ENCODE measurements at regions not wholly inside any gene's neighbourhood (a gene's known extent, or its start where the extent isn't known, plus 50 kb on each side); places are given as distances from the start of the nearest gene placed in this dataset.

GRCh38 chr16:56134790-56135189, 56.5 kb upstream of the GNAO1 start:
- no peak overlapping the region for H3K9ac ChIP-seq (ENCODE audit: insufficient read depth, low read length)
- H3K4me3 ChIP-seq (replicated peaks in 1 of 4; ENCODE audit: control extremely low read depth in 1 of 4, insufficient read depth in 1 of 4, low read depth in 3 of 4, low read length in 4 of 4): no peak overlapping the region
- H3K27ac ChIP-seq (ENCODE audit: insufficient read depth, low read length): no peak overlapping the region
- H3K4me2 ChIP-seq (ENCODE audit: extremely low read depth, insufficient read depth, low read length): no peak overlapping the region
- H3K9me3 ChIP-seq (ENCODE audit: control insufficient read depth, insufficient read depth, low read depth, low read length): no peaks in the 10 kb centered on the region
- TF ChIP-seq CTCF (conservative IDR thresholded peaks at IDR 0.05 in 1 of 2, IDR thresholded peaks at IDR 0.05 in 1 of 2; ENCODE audit: low read depth in 1 of 2, low read length in 2 of 2): no peak
- no peak for TF ChIP-seq EZH2 (IDR thresholded peaks at IDR 0.05; ENCODE audit: low read length, missing control alignments)
- H3K4me1 ChIP-seq (ENCODE audit: control insufficient read depth, extremely low read depth, insufficient read depth, low read length): no peaks in the 10 kb centered on the region
- no peaks in the 10 kb centered on the region for H3K36me3 ChIP-seq (ENCODE audit: control insufficient read depth, insufficient read depth, low read length)
- H3K79me2 ChIP-seq (ENCODE audit: control insufficient read depth, insufficient read depth, low read length): no peaks in the 10 kb centered on the region
- H4K20me1 ChIP-seq (ENCODE audit: control insufficient read depth, extremely low read depth, insufficient read depth, low read length): no peaks in the 10 kb centered on the region
- no peak for DNase-seq (ENCODE audit: low read depth in 2 of 2)
- no peak overlapping the region for H2AFZ ChIP-seq (ENCODE audit: low read length)
- H3K27me3 ChIP-seq (ENCODE audit: control insufficient read depth, insufficient read depth, low read length): no peaks in the 10 kb centered on the region

- Histone ChIP-seq H3K79me2 (ENCODE audit: control insufficient read depth, insufficient read depth, low read length) (no peaks in the 10 kb centered on the region), H3K4me1 (ENCODE audit: control insufficient read depth, extremely low read depth, insufficient read depth, low read length) (no peaks in the 10 kb centered on the region), H3K27me3 (ENCODE audit: control insufficient read depth, insufficient read depth, low read length) (no peaks in the 10 kb centered on the region), H3K27ac (ENCODE audit: insufficient read depth, low read length) (no peak overlapping the region), H3K9me3 (ENCODE audit: control insufficient read depth, insufficient read depth, low read depth, low read length) (no peaks in the 10 kb centered on the region), H3K9ac (ENCODE audit: insufficient read depth, low read length) (no peak overlapping the region), H4K20me1 (ENCODE audit: control insufficient read depth, extremely low read depth, insufficient read depth, low read length) (no peaks in the 10 kb centered on the region), H2AFZ (ENCODE audit: low read length) (no peak overlapping the region), H3K36me3 (ENCODE audit: control insufficient read depth, insufficient read depth, low read length) (no peaks in the 10 kb centered on the region), H3K4me2 (ENCODE audit: extremely low read depth, insufficient read depth, low read length) (no peak overlapping the region), H3K4me3 (replicated peaks in 1 of 4; ENCODE audit: control extremely low read depth in 1 of 4, insufficient read depth in 1 of 4, low read depth in 3 of 4, low read length in 4 of 4) (no peak overlapping the region)
- no peak for TF ChIP-seq EZH2 (IDR thresholded peaks at IDR 0.05; ENCODE audit: low read length, missing control alignments)
- TF ChIP-seq CTCF (conservative IDR thresholded peaks at IDR 0.05 in 1 of 2, IDR thresholded peaks at IDR 0.05 in 1 of 2; ENCODE audit: low read depth in 1 of 2, low read length in 2 of 2): no peak
- no peak for DNase-seq (ENCODE audit: low read depth in 2 of 2)
These were observed 65.4 kb upstream of the GNAO1 start for GRCh38 chr16:56125922-56126321.

- TF ChIP-seq EZH2 (IDR thresholded peaks at IDR 0.05; ENCODE audit: low read length, missing control alignments) (no peak), CTCF (conservative IDR thresholded peaks at IDR 0.05 in 1 of 2, IDR thresholded peaks at IDR 0.05 in 1 of 2; ENCODE audit: low read depth in 1 of 2, low read length in 2 of 2) (no peak)
- Histone ChIP-seq H4K20me1 (ENCODE audit: control insufficient read depth, extremely low read depth, insufficient read depth, low read length) (no peaks in the 10 kb centered on the region), H3K4me3 (replicated peaks in 1 of 4; ENCODE audit: control extremely low read depth in 1 of 4, insufficient read depth in 1 of 4, low read depth in 3 of 4, low read length in 4 of 4) (no peak overlapping the region), H3K4me1 (ENCODE audit: control insufficient read depth, extremely low read depth, insufficient read depth, low read length) (no peaks in the 10 kb centered on the region), H3K27ac (ENCODE audit: insufficient read depth, low read length) (no peak overlapping the region), H3K79me2 (ENCODE audit: control insufficient read depth, insufficient read depth, low read length) (no peaks in the 10 kb centered on the region), H2AFZ (ENCODE audit: low read length) (no peak overlapping the region), H3K4me2 (ENCODE audit: extremely low read depth, insufficient read depth, low read length) (no peak overlapping the region), H3K9me3 (ENCODE audit: control insufficient read depth, insufficient read depth, low read depth, low read length) (no peaks in the 10 kb centered on the region), H3K9ac (ENCODE audit: insufficient read depth, low read length) (no peak overlapping the region), H3K36me3 (ENCODE audit: control insufficient read depth, insufficient read depth, low read length) (no peaks in the 10 kb centered on the region), H3K27me3 (ENCODE audit: control insufficient read depth, insufficient read depth, low read length) (no peaks in the 10 kb centered on the region)
- no peak for DNase-seq (ENCODE audit: low read depth in 2 of 2)
These were observed 69.0 kb upstream of the GNAO1 start for GRCh38 chr16:56122251-56122650.
